ENCODE measurements at regions not wholly inside any gene's neighbourhood (a gene's known extent, or its start where the extent isn't known, plus 50 kb on each side); places are given as distances from the start of the nearest gene placed in this dataset.

GRCh38 chr7:131633342-131633843, 77.0 kb upstream of the PODXL start:
- H3K9ac ChIP-seq (ENCODE audit: insufficient read depth in 1 of 2, low read depth in 2 of 2, low read length in 2 of 2), result no peak overlapping the region
- 0% methylated on average over 7 of the region's 7 CpGs for WGBS (ENCODE audit: insufficient coverage, low coverage, missing lambda C conversion rate)
- ChIA-PET POLR2A (interaction anchor here (0.6 kb wide), 1 partner anchor 1272 kb away, joined by 3 read pairs; no protein-coding TSS in a partner anchor), CTCF (ENCODE audit: low intra/inter-chr PET ratio) (no interaction called here)
- no peak overlapping the region for H2AFZ ChIP-seq (ENCODE audit: low read depth, low read length)
- H4K20me1 ChIP-seq (replicated peaks; ENCODE audit: control insufficient read depth, insufficient read depth, low read length), result peaks cover 17% of the 10 kb centered on the region
- in situ Hi-C loops (cut with MboI), result no loop called here
- DNase-seq (ENCODE audit: extremely low read depth in 1 of 4, low spot score in 3 of 4) (no peak), FAIRE-seq (peak; percentile 73), ATAC-seq (peak; percentile 28; the same call in 2 of the 3 replicates)
- intact Hi-C loops (cut with micrococcal nuclease), result no loop called here
- no peak overlapping the region for H3K27ac ChIP-seq (ENCODE audit: extremely low read depth, low read depth, low read length)
- H3K9me3 ChIP-seq (replicated peaks; ENCODE audit: control insufficient read depth, insufficient read depth, low read depth, low read length), result no peaks in the 10 kb centered on the region
- H3K27me3 ChIP-seq (ENCODE audit: control insufficient read depth in 2 of 2, insufficient read depth in 2 of 2, low read length in 2 of 2), result peaks cover 34 to 71% of the 10 kb centered on the region in 2 experiments
- no peaks in the 10 kb centered on the region for H3K79me2 ChIP-seq (ENCODE audit: control insufficient read depth, insufficient read depth, low read length)
- H3K9me1 ChIP-seq (ENCODE audit: control insufficient read depth, insufficient read depth, low read length), result no peaks in the 10 kb centered on the region
- H3K36me3 ChIP-seq (ENCODE audit: control insufficient read depth, insufficient read depth, low read length), result no peaks in the 10 kb centered on the region
- BruUV-seq (replicated peaks), result no TSS peak
- H3K4me3 ChIP-seq, result no peak overlapping the region
- H3K4me2 ChIP-seq (ENCODE audit: insufficient read depth, low read length), result no peak overlapping the region
- no peaks in the 10 kb centered on the region; a peak in 1 of 5 replicates for H3K4me1 ChIP-seq (replicated peaks in 1 of 2; ENCODE audit: control insufficient read depth in 2 of 2, insufficient read depth in 2 of 2, low read length in 2 of 2)
- TF ChIP-seq PRDM10 (IDR thresholded peaks at IDR 0.05; ENCODE audit: partially characterized antibody), result no peak
- no peak for TF ChIP-seq ZFP30 (CRISPR knock-in tag; IDR thresholded peaks at IDR 0.05; ENCODE audit: borderline replicate concordance)
- TF ChIP-seq C11orf30 (IDR thresholded peaks at IDR 0.05; ENCODE audit: low read depth), result peak; percentile 35; the same call in 1 of the 2 replicates
- TF ChIP-seq XRCC3 (IDR thresholded peaks at IDR 0.05), result no peak
- TF ChIP-seq ELK1 (CRISPR knock-in tag; IDR thresholded peaks at IDR 0.05), result no peak
- TF ChIP-seq SMARCC2 (IDR thresholded peaks at IDR 0.05; ENCODE audit: low read depth), result no peak
- no peak for TF ChIP-seq ELF4 (CRISPR knock-in tag; IDR thresholded peaks at IDR 0.05)
- TF ChIP-seq ETV5 (CRISPR knock-in tag; IDR thresholded peaks at IDR 0.05; ENCODE audit: low read depth), result no peak
- no peak for TF ChIP-seq TFE3 (CRISPR knock-in tag; IDR thresholded peaks at IDR 0.05)
- no peak for TF ChIP-seq CLOCK (CRISPR knock-in tag; IDR thresholded peaks at IDR 0.05; ENCODE audit: borderline replicate concordance)
- no peak for TF ChIP-seq NEUROD1 (IDR thresholded peaks at IDR 0.05; ENCODE audit: borderline replicate concordance, low read depth, low read length, partially characterized antibody)
- 0 out of 2 replicates have a peak, but pooled peaks have one; percentile 13 for TF ChIP-seq ZNF316 (IDR thresholded peaks at IDR 0.05)
